ENCODE measurements at regions not wholly inside any gene's neighbourhood (a gene's known extent, or its start where the extent isn't known, plus 50 kb on each side); places are given as distances from the start of the nearest gene placed in this dataset.
A peak's percentile ranks its signal among the peaks of the same experiment; 100 is the strongest.

DNA sequence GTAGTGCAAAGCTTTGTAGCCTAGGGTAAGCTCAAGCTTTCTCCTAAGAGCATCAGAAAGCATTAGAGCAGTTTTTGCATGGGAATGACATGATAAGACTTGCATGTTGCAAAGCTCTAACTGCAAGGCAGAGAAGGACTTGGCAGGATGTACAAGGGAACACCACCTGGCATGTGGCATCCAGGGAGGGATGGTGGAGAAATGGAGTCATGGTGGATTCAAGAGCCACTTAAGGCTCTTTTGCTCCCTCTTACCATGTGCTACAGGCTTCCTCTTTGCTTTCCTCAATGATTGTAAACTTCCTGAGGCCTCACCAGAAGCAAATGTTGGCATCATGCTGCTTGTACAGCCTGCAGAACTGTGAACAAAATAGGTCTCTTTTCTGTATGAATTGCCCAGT, 266.0 kb downstream of the GLI2 start:
- no peak for DNase-seq

DNA sequence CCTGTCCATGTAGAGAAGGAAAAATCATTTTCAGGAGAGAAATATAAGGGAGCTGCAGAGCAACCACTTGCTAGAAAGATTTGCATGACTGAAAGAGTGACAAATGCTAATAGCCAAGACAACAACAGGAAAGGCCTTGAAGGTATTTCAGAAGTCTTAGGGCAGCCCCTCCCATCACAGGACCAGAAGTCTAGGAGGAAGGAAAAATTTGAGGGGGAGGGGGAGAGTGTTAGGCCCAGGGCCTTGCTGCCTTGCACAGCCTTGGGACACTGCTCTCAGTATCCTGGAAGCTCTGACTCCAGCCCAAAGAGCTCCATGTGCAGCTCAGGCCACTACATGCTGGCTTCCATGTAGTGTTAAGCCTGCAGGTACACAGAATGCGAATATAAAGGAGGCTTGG, 266.9 kb downstream of the GLI2 start:
- no peak for DNase-seq

DNA sequence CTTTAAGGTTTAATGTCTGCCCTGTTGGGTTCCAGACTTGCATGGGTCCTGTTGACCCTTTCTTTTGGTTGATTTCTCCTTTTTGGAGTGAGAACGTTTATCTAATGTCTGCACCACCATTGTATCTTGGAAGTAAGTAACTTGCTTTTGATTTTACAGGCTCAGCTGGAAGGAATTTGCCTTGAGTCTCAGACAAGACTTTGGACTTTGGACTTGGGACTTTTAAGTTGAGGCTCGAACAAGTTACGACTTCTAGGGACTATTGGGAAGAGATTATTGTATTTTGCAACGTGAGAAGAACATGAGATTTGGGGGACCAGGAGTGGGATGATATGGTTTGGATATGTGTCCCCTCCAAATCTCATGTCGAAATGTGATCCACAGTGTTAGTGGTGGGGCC, 267.7 kb downstream of the GLI2 start:
- DNase-seq = no peak

DNA sequence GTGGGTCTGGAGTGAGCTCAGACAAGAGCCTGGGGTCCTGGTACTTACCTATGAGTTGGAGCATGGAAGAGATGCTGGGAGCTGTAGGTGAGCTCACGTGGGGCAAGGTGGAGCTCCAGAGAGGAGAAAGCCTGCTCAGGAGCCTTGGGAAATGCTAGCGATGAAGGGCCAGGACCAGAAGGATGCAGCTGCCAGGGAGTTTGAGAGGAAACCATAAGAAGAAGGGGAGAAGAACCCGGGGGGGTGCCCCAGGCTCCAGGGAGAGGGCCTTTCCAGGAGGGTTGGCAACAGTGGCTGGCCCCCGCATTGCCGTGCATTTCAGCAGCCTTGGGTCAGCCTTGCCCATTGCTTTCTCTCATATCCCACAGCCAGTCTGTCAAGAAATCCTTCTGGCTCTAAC, 268.7 kb downstream of the GLI2 start:
- no peak for DNase-seq

DNA sequence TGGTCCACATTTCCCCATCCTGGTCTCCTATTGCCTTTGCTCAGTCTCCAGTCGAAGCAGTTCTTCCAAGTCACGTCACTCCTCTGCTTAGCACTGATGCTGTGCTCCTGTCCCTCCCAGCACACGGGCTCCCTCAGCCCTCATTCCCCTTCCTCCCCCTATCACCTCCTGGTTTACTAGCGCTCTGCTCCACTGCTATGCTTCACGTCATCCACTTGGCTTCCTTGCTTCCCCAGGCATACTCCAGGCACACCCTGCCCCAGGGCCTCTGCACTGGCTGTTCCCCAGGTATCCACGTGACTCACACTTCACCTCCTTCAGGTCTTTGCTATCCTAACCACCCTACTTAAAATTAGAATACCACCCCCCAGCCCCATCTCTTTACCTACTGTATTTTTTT, 269.3 kb downstream of the GLI2 start:
- DNase-seq = no peak

DNA sequence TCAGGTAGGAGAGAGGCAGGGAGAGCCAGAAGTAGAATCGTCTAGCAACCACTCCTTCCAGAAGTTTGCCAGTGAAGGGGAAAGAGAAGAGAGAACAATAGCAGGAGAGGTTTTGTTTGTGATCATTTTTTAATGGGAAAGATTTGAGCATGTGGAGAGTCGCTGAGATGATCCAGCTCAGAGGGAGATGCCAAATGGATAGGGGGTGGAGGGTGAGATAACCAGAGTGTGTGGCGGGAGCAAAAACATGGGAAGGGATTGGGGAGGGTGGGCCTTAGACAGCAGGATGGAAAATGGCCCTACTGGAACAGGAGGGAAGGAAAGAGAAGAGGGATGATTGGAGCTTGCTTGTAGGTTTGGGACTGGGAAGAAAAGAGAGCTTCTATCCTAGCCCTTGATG, 269.8 kb downstream of the GLI2 start:
- no peak for DNase-seq

DNA sequence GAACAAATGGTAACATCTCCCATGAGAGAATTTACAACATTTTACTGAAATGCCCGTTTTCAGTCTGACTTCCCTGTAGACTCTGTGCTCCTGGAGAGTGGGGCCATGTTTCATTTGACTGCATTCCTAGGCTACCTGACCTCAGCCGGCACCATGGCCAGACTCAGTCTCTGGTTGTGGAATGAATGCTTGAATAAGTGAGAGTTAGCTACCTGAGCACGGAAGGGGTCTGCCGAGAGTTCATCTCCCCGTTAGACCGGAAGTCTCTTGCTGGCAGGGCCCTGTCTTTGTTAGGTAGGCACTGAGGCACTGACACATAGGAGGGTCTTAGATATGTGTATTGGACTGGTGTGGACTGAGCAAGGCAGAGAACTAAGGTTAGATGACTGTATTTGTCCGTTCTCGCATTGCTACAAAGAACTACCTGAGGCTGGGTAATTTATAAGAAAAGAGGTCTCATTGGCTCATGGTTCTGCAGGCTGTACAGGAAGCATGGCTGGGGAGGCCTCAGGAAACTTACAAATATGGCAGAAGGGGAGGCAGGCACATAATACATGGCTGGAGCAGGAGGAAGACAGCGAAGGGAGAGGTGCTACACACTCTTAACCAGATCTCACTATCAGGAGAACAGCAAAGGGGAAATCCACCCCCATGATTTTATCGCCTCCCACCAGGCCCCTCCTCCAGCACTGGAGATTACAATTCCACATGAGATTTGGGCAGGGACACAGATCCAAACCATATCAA, 271.2 kb downstream of the GLI2 start:
- no peak for DNase-seq

DNA sequence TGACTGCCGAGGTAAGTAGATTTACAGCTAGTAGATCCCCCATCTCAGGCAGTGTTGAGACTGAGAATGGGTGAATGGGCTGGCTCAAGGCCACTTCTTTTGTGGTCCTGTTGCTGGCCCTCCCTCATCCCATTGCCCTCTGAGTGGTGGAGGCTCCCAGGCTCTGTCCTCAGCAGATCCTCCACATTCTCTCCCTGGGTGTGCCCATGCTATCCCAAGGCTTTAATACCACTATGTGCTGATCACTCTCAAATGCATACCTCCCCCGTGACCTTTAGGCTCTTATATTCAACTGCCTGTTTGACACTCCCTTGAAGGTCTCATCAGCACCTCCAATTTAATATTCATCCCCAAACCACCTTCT, 271.8 kb downstream of the GLI2 start:
- DNase-seq = no peak

DNA sequence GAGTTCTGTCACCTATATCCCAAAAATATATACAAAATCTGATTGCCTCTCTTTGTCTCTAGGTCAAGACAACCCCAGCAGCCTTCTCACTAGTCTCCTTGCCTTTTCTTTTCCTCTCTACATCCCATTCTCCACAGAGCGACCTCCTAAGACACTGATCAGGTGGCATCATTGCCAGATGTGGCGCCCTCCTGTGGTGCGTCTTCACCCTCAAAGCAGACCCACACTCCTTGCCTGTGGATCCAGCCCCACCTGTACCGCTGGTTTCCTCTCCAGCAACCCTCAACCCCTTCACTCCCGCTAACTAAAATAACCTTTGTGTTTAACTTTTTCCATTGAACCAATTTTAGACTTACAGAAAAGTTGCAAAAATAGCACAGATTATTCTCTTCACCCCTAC, 273.3 kb downstream of the GLI2 start:
- no peak for DNase-seq

DNA sequence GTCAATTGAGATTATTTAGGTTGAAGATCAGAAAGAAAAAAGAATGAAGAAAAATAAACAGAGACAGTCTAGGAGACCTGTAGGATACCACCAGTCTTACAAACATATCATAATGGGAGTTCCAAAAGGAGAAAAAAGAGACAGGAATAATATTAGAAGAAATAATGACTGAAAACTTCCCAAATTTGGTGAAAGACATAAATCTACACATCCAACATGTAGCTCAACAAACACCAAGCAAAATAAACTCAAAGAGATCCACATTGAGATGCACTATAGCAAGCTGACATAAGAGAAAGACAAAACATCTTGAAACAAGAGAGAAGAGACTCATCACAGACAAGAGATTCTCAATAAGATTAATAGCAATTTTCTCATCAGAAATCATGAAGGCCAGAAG, 274.0 kb downstream of the TFCP2L1 start:
- DNase-seq = no peak

DNA sequence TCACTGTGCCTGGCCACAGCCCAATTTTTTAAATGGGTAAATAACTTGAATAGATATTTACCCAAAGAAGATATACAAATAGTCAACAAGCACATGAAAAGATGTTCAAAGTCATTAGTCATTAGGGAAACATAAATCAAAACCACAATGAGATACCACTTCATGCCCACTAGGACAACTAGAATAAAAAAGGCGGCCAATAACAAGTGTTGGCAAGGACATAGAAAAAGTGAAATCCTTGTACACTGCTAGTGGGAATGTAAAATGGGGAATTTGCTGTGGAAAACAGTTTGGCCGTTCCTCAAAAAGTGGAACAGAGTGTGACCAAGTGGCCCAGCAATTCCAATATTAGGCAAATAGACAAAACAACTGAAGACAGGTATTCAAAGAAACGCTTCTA, 270.1 kb downstream of the TFCP2L1 start:
- DNase-seq = no peak

DNA sequence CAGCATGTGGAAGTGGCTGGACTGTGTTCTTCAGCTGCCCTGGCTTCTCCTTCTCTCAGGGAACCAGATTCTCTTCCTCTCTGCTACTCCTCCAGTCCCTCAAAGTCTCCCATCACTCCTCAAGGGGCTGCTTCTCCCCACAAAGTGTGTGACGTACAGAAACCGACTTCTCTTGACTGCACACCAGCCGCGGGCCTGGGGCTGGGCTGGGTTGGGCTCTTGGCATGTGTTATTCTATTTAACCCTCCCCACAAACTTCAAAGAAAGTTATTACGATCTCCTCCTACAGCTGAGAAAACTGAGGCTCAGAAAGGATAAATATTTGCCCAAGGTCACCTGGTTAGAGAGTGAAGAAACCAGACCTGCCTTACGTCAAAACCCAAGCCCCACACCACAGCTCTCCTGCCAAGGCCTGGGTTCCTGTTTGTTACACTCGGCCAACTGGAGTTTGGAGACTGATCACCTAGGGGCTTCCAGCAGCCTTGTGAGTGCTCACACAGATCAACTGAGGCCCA, 269.0 kb downstream of the TFCP2L1 start:
- DNase-seq = no peak

DNA sequence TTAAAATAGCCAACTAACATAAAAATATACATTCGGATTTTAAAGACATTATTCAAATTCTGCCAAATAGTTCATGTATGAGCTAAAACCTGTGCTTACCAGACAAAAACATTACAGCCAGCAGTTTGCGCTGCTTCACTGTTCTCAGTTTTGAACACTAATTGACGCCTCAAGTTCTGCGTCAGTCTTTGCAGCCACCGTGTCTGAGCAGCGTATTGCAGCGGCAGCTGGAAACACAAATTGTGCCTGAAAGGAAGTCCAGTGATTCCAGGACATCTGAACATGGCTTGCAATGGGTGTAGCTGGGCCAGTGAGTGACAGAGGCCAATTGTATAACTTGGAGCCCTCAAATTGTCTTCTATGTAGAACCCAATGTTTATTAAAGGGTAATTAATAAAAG, 267.6 kb downstream of the TFCP2L1 start:
- no peak for DNase-seq

DNA sequence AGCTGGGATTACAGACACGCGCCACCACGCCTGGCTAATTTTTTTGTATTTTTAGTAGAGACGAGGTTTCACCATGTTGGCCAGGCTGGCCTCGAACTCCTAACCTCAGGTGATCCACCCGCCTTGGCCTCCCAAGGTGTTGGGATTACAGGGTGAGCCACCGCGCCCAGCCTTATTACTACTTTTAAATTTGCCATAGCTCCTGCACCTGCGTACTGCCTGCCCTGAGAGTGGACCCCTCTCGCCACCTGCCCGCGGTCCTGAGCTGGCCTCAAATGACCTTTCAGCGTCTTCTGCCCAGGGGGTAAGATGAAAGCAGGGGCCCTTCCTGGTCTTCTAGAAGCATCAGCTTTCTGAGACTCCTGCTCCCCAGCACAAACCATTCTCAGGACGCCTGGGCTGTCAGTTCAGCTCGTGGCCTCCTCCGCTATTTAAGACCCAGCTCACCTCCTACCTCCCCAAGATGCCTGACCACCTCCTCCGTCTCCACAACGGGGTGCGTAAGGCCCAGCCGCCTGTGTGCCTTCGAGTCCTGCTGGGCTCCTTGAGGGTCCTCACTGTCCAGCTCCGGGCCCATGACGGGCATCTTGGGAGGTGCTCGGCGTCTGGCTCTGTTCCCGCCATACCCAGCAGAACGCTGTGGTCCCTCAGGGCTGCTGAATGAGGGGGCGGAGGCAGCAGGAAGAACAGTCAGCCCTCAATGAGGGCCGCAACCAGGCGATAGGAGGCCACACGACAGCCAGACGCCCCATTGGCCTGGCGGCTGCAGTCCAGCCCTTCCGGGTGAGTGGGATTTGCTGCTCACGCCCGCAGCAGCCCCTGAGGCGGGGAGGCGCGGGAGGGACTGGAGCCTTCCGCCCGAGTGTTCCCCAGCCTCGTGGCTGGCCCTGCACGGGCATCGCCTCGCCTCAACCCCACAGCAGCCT, 266.6 kb downstream of the TFCP2L1 start:
- DNase-seq = no peak

DNA sequence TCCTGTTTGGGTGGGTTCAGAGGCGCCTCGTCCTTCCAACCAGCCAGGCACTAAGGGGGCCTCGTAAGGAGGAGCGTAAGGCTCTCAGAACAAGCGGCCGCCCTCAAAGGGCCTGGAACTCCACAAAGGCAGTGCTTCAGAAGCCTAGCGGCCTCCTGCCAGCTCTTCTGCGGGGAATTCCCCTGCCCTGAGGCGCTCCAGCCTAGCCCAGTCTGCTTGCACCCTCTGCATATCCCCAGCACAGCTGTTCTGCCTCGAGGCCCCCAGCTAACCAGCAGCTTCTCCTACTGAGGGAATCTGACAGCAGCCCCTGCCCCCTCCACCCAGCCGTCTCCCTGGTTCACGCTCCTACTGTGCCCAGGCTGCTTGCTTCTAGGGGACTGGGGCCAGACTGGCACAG, 265.9 kb downstream of the TFCP2L1 start:
- DNase-seq = no peak

DNA sequence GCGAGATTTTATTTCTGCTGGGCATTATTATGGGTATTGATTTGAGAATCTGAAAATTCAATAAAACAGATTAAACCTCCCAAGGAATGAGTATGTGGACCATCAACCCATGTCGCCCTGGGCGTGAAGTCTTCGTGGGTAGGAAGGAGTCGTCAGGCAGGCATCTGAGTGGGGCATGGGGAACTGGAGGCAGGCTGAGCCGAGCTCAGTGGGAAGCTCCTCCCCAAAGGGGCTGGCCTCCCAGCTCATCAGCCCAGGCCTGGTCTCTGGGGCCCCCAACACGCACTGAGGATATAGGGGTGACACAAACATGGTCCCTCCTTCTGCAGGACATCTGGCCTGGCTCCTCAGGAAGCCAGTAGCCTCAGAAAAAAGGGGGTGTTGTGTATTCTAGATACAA, 265.2 kb downstream of the TFCP2L1 start:
- DNase-seq = no peak

DNA sequence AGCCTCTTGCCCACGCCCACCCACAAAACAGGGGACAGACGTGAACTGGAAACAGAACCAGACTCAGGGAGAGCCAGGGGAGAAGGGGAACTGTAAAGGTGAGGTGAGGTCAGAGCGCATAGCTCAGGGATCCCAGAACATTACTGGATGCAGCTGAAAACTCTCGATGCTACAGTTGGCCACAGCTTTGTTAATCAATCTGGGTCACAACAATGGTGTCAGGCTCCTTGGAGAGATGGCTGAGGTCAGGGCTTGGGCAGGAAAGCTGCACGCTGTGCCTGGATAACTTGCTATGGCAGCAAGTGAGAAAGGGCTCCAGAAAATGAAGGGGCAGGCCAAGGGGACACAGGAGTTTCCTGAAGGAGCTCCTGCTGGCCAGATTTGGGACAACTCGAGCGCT, 263.3 kb downstream of the TFCP2L1 start:
- DNase-seq = no peak

DNA sequence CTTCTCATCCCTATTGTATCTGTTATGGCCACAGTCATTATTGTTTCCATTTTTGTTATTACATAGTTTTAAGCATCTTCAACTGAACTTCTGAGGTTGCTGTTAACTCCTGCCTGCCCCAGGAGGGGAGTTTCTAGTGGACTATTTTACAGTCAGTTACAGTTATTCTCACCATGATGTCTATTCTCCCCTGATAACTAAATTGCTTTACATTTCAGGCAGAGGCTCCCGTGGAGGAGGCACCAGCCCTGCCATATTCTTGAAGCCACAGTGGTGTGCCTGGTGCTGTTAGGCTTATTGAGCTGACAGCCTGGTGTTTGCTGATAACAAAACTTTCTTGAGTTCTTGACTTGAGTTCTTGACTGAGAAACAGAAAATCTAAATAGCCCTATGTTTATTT, 256.4 kb downstream of the TFCP2L1 start:
- DNase-seq = no peak

DNA sequence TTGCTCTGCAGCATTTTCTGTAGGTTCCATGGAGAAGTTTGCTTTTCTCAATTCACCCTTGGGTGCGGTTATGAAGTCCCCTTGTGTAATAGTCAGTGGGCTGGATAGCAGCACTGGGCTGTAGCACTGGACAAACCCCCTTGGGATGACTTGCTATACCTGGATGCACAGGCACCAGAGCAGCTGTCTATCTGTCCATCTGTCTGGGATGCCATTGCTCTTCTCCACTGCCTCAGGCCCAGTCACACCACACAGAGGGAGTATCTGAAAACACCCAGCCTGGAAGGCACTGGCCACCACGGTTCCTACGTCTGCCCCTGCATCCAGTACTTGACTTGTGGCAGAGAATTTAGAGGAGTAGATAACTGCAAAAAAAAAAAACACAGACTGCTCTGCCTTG, 254.5 kb downstream of the TFCP2L1 start:
- DNase-seq = no peak

DNA sequence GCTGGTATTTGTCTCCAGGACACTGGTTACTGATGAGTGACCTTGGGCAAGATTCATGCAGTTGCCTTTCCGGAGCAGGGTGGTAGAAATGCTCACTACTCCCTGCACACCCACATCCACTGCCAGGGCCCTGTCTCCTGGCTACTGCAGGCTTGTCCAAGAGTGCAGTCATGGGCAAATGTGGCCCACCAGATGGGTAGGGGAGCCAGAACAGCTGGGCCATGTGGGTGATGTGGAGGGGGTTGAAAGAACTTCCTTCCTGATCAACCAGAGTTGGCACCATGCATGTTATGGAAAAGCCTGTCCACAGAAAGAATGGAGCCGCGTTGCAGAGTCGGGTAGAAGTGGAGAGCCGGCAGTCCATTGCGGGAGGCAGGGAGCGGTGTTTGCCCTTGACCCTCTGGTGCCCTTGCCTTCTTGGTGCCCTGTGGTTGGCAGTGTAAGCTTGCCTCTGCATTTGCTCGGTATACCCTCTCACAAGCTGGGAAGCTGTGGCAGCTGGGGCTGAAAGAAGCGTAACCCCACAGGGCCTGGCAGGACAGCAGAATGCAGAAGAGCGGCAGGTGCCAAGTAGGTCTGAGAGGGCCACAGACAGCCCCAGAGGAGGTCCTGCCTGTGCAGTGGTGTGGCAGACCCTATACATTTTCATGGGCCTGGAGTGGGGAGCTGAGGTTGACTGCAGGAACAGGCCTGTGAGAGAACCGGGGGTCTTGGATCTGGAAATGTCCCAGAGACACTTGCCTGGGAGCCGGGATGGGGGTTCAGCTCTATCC, 253.2 kb downstream of the TFCP2L1 start:
- no peak for DNase-seq

DNA sequence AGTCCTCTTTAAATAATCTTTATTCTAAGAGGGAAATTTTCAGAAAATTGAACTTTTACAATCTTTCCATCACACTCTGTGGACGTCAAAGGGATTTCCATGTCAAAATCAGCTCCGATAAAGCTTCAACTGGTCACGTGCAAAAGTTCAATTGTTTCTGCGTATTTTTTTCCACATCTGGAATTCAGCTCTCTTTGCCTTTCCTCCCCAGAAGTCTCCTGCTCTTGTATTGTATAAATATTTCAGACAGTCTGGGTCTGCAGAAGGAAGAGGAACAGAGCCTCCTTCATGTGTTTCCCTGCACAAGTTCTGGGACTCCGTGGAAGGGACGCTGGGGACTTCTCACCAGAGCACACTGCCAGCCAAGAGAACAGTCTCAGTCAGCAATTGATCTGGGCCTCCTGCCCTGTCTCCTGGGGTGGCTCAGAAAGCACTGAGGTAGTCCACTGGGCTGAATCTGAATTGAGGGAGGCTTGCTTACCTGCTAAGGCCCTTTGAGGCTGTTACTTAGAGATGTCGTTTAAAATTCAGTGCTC, 251.5 kb downstream of the TFCP2L1 start:
- no peak for DNase-seq

DNA sequence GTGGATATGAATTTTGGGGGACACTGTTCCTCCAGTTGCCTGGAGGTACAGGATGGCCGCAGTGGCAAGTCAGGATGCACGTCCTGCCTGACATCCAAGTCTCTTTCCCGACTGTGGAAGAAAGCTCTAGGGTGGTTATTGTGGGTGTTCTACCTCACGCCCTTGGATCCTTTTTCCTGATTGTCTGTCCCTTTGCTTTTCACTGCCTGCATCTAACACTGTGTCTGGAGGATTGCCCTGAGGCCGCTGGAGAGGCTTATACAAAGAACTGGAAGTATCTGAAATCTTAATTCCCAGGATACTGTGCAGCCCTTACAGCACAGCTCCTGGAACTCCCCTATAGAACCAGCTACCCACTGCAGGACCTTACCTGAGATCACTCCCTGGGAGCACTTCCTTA, 250.5 kb downstream of the TFCP2L1 start:
- DNase-seq = no peak

DNA sequence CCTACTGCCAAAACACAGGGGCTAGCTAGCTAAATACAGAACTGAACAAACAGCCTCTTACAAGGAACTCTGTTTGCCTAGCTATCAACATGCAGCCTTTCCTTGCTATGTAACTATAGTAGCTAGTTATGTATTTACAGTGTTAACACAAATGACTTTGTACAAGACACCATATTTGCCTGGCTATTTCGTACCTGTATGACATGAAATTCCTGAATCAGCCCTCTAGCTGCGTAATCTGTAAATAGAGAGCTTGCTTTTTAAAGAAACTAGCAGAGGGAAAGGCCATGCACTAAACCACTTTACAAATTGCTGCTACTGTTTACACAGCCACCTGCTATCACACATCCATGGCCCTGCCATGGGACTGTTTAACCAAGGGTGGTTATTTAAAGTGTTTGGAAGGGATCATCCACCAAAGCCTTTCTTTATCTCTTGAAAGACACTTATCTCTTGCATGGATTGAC, 248.7 kb downstream of the TFCP2L1 start:
- DNase-seq = peak; percentile 95
